ENCODE measurements at regions not wholly inside any gene's neighbourhood (a gene's known extent, or its start where the extent isn't known, plus 50 kb on each side); places are given as distances from the start of the nearest gene placed in this dataset.

GRCh38 chr20:56926501-56926900, 297.4 kb downstream of the TFAP2C start:
- no peaks in the 10 kb centered on the region for H3K4me1 ChIP-seq (ENCODE audit: control insufficient read depth, insufficient read depth, low read length)
- ChIA-PET POLR2A (no interaction called here), CTCF (no interaction called here)
- DNase-seq (ENCODE audit: low read depth, low spot score) = no peak
- TF ChIP-seq TCF7L2 (IDR thresholded peaks at IDR 0.05; ENCODE audit: low read depth, low read length) (no peak), CTCF (IDR thresholded peaks at IDR 0.05) (no peak), REST (IDR thresholded peaks at IDR 0.05; ENCODE audit: insufficient read depth in 1 of 2, low read depth in 2 of 2, low read length in 1 of 2) (no peak), SIN3A (IDR thresholded peaks at IDR 0.05; ENCODE audit: borderline replicate concordance, insufficient read depth, low read depth, low read length) (no peak), POLR2AphosphoS5 (IDR thresholded peaks at IDR 0.05; ENCODE audit: low read depth, low read length) (no peak)
- no peaks in the 10 kb centered on the region for H3K9me3 ChIP-seq (ENCODE audit: control insufficient read depth, insufficient read depth, low read depth, low read length)
- in situ Hi-C loops (cut with HindIII; ENCODE audit: low pct_unique_long_range_greater_than_20kb, low sequenced_read_pairs) (no loop called here), intact Hi-C loops (cut with micrococcal nuclease; ENCODE audit: unreplicated experiment) (no loop called here)
- H3K27me3 ChIP-seq (ENCODE audit: control insufficient read depth, insufficient read depth, low read length) = peaks cover 5% of the 10 kb centered on the region
- H3K27ac ChIP-seq (ENCODE audit: low read length) = no peak overlapping the region
- no TSS peak for BruUV-seq (replicated peaks)
- H3K36me3 ChIP-seq (ENCODE audit: control insufficient read depth, insufficient read depth, low read length) = no peaks in the 10 kb centered on the region
- no peak for ATAC-seq
- no peak overlapping the region for H3K4me3 ChIP-seq (ENCODE audit: low read depth in 2 of 2, low read length in 2 of 2)

GRCh38 chr20:56927127-56927526, 298.0 kb downstream of the TFAP2C start:
- in situ Hi-C loops (cut with HindIII; ENCODE audit: low pct_unique_long_range_greater_than_20kb, low sequenced_read_pairs) = no loop called here
- BruUV-seq (replicated peaks) = no TSS peak
- CTCF ChIA-PET = no interaction called here

More at GRCh38 chr20:56927127-56927526, 298.0 kb downstream of the TFAP2C start:
- Histone ChIP-seq H3K27me3 (ENCODE audit: control insufficient read depth, insufficient read depth, low read length) (peaks cover 5% of the 10 kb centered on the region), H3K27ac (ENCODE audit: low read length) (no peak overlapping the region), H3K9me3 (ENCODE audit: control insufficient read depth, insufficient read depth, low read depth, low read length) (no peaks in the 10 kb centered on the region), H3K36me3 (ENCODE audit: control insufficient read depth, insufficient read depth, low read length) (no peaks in the 10 kb centered on the region), H3K4me1 (ENCODE audit: control insufficient read depth, insufficient read depth, low read length) (no peaks in the 10 kb centered on the region), H3K4me3 (ENCODE audit: low read depth in 2 of 2, low read length in 2 of 2) (no peak overlapping the region)
- POLR2A ChIA-PET = no interaction called here
- intact Hi-C loops (cut with micrococcal nuclease; ENCODE audit: unreplicated experiment) = no loop called here
- no peak for TF ChIP-seq CTCF (IDR thresholded peaks at IDR 0.05)
- no peak for TF ChIP-seq POLR2AphosphoS5 (IDR thresholded peaks at IDR 0.05; ENCODE audit: low read depth, low read length)
- no peak for TF ChIP-seq SIN3A (IDR thresholded peaks at IDR 0.05; ENCODE audit: borderline replicate concordance, insufficient read depth, low read depth, low read length)
- TF ChIP-seq REST (IDR thresholded peaks at IDR 0.05; ENCODE audit: insufficient read depth in 1 of 2, low read depth in 2 of 2, low read length in 1 of 2) = no peak
- TF ChIP-seq TCF7L2 (IDR thresholded peaks at IDR 0.05; ENCODE audit: low read depth, low read length) = no peak
- ATAC-seq = no peak
- DNase-seq (ENCODE audit: low read depth, low spot score) = no peak
